Loucy (cell line): ENCODE measurements at regions not wholly inside any gene's neighbourhood (a gene's known extent, or its start where the extent isn't known, plus 50 kb on each side); places are given as distances from the start of the nearest gene placed in this dataset.

Experiments
- EZH2phosphoT487 ChIP-seq: fragments of 200-600 bp; IDR thresholded peaks from 2 replicates; pipeline ENCODE4 v1.6.1; 2018; ENCODE audit warnings: antibody characterized with exemption, mild to moderate bottlenecking, moderate library complexity, borderline replicate concordance
- TF ChIP-seq, protein P1 (sequence below): fragments of 200-600 bp; sonication (generic); conservative IDR thresholded peaks from 2 replicates; pipeline ENCODE4 v1.5.1; 2014; ENCODE audit warnings: mild to moderate bottlenecking, antibody characterized with exemption, low read length

- TF ChIP-seq, protein P1, sequence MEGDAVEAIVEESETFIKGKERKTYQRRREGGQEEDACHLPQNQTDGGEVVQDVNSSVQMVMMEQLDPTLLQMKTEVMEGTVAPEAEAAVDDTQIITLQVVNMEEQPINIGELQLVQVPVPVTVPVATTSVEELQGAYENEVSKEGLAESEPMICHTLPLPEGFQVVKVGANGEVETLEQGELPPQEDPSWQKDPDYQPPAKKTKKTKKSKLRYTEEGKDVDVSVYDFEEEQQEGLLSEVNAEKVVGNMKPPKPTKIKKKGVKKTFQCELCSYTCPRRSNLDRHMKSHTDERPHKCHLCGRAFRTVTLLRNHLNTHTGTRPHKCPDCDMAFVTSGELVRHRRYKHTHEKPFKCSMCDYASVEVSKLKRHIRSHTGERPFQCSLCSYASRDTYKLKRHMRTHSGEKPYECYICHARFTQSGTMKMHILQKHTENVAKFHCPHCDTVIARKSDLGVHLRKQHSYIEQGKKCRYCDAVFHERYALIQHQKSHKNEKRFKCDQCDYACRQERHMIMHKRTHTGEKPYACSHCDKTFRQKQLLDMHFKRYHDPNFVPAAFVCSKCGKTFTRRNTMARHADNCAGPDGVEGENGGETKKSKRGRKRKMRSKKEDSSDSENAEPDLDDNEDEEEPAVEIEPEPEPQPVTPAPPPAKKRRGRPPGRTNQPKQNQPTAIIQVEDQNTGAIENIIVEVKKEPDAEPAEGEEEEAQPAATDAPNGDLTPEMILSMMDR, result no peak
- no peak for TF ChIP-seq EZH2phosphoT487
Measured at GRCh38 chr18:40283560-40283959, 1671.5 kb upstream of the PIK3C3 start.
